Erythroblast (primary cell): ENCODE measurements at regions not wholly inside any gene's neighbourhood (a gene's known extent, or its start where the extent isn't known, plus 50 kb on each side); places are given as distances from the start of the nearest gene placed in this dataset.

Source experiments
- DNase-seq, 2 experiments: peaks; one replicate each; lab custom pipeline; 2025; lab: John Stamatoyannopoulos, UW
- GATA1 ChIP-seq: IDR thresholded peaks from 2 replicates; pipeline ENCODE4 v1.6.1; 2011; ENCODE audit warnings: low read depth, mild to moderate bottlenecking, control low read depth, low read length, moderate library complexity
- POLR2A ChIP-seq: IDR thresholded peaks from 2 replicates; pipeline ENCODE4 v1.6.1; 2011; ENCODE audit warnings: mild to moderate bottlenecking, low read length

- no peak for TF ChIP-seq GATA1
- DNase-seq: no peak
Observed at GRCh38 chr7:138297526-138297925, 162.5 kb upstream of the TRIM24 start.

- no peak for DNase-seq
- TF ChIP-seq GATA1 (no peak), POLR2A (no peak)
Observed at GRCh38 chr7:138299066-138299465, 161.0 kb upstream of the TRIM24 start.

DNA sequence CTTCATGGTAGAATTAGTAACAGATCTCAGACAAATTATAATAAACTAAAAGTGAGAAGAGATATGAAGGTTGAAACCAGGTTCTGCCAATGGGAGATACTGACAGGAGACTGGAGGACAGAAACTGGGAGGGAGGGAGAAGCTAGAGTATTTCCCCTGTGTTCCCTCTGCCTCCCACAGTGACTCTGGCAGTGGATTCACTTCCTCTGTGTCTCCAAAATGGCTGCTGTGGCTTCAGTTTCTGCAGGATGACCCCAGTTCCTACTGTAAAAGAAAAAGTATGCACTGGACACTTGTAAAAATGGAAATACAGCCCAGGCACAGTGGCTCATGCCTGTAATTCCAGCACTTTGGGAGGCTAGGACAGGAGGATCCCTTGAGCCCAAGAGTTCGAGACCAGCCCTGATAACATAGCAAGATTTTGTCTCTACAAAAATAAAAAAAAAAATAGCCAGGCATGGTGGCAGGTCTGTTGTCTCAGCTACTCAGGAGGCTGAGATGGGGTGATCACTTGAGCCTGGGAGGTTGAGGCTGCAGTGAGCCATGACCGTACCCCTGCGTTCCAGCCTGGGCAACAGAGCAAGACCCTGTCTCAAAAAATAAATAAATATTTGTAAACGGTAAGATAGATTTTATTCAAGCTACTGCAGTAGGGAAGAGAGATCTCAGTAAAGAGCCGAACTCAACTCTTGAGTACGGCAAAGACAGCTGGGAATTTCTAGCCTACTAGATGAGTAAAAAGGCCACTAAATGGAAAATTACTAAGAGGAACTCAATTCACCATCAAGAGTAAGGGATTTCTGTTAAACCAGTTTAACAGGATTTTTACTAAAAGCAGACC, 156.6 kb upstream of the TRIM24 start:
- TF ChIP-seq POLR2A (no peak), GATA1 (no peak)
- DNase-seq: no peak

- TF ChIP-seq POLR2A: no peak
- no peak for TF ChIP-seq GATA1
Observed at GRCh38 chr7:138304071-138304320, 156.1 kb upstream of the TRIM24 start.

GRCh38 chr7:138307633-138308032, 152.4 kb upstream of the TRIM24 start:
- no peak for DNase-seq
- TF ChIP-seq GATA1 (no peak), POLR2A (no peak)

More at GRCh38 chr7:138304071-138304320, 156.1 kb upstream of the TRIM24 start:
- DNase-seq: no peak

GRCh38 chr7:138308136-138308535, 151.9 kb upstream of the TRIM24 start:
- no peak for TF ChIP-seq POLR2A
- no peak for TF ChIP-seq GATA1
- no peak for DNase-seq

DNA sequence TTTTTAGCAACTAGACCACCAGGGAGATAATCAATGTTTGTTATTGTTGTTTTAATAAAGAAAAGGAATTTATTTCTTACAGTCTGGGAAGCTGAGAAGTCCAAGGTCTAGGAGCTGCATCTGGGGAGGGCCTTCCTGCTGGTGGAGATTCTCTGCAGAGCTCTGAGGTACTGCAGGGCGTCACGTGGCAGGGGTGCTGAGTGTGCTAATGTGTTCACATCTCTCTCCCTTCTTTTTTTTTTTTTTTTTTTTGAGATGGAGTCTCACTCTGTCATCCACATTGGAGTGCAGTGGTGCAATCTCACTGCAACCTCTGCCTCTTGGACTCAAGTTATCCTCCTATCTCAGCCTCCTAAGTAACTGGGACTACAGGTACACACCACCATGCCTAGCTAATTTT, 150.9 kb upstream of the TRIM24 start:
- DNase-seq: peak in 1 of 2 experiments; percentile 10
- TF ChIP-seq POLR2A (no peak), GATA1 (no peak)

DNA sequence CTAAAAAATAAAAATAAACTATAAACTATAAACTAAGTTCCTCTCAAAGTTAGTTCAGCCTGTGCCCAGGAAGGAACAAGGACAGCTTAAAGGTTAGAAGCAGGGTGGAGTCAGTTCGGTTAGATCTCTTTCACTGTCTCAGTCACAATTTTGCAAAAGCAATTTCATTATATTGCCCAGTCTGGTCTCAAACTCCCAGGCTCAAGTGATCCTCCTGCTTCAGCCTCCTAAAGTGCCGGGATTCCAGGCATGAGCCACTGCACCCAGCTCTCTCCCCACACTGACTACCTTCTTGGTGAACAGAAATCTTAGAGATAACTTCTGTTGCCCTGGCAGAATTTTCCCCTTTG, 146.3 kb upstream of the TRIM24 start:
- DNase-seq: no peak

DNA sequence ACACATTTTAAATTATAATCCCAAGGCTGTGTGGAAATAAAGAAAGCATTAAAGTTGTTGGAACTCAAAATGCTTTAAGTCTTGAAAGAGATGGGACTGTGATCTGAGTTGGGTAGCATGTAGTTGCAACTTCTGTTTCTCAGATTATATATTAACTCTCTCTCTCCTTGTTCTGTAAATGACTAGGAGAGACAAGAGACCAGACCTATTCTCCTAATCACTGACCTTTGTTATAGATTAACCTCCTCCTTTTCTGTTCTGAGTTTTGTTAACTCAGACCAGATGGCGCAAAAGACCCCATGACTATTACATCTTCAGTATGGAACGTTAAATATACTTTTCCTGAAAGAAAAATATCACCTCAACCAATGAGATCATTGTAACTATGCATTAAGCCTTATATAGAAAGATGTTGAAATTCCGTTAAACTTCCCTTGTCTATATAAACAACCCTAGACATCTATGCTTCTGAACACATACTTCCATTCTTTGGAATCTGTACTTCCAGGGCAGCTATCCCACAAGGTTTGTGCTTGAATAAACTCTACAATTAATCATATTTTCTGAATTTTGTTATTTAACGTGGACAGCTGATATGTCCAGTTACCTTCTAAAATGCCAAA, 143.5 kb upstream of the TRIM24 start:
- no peak for TF ChIP-seq POLR2A
- no peak for TF ChIP-seq GATA1
- no peak for DNase-seq

More for the DNA sequence above, 146.3 kb upstream of the TRIM24 start:
- TF ChIP-seq POLR2A (no peak), GATA1 (no peak)

DNA sequence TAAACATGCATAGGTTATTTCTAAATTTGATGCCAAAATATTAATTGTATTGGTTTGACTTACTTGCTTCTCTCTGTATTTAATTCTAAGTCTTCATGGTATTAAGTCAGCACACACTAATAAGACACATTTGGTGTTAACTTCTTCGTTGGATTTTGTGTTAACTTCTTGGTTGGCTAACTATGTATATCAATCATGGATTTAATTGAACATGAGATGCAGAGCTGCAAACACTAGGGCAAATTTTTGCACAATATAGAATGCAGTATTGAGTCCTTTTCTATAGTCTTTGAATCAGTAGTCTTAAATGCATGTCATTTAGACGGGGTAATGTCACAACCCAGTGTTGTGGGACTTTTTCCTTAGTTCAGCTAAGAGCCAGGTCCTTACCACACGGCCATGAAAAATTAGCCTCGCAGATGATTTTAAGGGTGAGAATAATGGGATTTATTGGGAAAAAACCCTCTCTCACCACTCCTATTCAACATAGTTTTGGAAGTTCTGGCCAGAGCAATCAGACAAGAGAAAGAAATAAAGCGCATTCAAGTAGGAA, 142.9 kb upstream of the TRIM24 start:
- DNase-seq: no peak
- TF ChIP-seq GATA1 (no peak), POLR2A (no peak)

DNA sequence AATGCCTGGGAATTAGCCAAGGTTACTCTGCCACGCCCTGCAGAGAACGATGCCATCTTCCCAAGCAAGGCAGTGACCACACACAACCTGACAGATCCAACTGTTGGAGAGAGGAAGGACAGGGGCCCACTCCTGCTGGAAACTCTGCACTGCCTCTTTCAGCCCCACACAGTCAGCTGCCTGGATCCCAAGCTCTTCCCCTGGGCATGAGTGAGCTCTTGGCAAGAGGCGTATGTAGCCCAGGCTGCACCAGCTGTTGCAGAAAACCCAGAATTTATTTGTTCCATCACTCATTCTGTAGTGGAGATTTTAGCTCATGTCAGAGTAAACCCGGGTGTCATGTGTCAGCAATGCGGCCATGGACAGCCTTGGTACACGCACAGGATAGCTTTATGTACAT, 135.1 kb upstream of the TRIM24 start:
- TF ChIP-seq GATA1 (no peak), POLR2A (no peak)
- DNase-seq: no peak

DNA sequence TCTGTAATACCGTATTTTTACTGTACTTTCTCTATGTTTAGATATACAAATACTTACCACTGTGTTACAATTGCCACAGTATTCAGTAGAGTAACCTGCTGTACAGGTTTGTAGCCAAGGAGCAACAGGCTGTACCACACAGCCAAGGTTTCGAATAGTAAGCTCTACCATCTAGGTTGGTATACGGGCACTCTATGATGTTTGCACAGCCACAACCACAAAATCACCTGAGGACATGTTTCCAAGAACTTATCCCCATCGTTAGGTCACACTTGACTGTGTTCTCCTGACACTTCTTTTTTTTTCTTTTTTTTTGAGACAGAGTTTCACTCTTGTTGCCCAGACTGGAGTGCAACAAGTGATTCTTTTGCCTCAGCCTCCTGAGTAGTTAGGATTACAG, 134.6 kb upstream of the TRIM24 start:
- no peak for DNase-seq
- TF ChIP-seq POLR2A (no peak), GATA1 (no peak)

DNA sequence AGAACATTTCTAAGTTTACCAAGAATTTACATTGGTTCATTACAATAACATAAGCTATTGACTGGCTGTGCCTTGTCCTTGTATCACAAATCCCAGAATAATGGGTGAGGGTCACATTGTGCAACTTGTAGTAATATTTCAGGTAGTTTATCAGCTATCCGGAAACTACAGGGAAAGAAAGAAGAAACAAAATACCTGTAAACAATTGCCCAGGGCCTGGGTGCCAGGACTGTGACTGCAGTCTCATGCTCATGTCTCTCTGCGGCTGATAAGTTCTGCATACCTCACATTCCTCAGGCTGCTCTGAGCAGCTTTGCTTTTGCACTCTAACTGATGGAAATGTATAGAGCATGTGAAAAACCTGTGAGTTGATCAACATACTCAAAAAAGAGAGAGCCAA, 131.8 kb upstream of the TRIM24 start:
- no peak for DNase-seq
- TF ChIP-seq GATA1 (no peak), POLR2A (no peak)

DNA sequence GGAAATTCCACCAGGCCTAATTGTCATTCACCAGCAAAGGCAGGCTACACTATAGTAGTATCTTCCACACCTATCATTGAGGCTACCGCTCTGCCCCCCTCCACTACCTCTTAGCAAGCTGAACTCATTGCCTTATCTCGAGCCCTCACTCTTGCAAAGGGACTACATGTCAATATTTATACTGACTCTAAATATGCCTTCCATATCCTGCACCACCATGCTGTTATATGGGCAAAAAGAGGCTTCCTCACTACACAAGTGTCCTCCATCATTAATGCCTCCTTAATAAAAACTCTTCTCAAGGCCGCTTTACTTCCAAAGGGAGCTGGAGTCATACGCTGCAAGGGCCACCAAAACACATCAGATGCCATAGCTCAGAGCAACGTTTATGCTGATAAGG, 127.2 kb upstream of the TRIM24 start:
- peak in 1 of 2 experiments; percentile 22 for DNase-seq

DNA sequence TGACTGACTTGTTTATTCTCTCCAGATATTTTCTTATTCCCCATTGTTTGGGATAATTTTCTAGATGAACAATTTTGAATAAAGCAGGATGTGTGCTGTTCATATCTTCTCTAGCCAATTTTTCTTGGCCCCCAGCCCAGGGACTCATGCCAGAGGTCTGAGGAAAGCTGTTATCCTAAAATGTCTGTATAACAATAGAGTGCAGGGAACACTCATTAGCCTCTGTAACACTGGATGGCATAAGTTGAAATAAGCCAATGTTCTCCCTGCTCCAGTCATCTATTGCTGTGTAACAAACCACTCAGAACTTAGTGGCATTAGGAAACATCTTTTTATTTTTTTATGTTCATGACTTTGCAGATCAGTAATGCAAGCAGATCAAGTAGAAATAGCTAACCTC, 121.7 kb upstream of the TRIM24 start:
- peak; percentile 23 to 39 for DNase-seq
- no peak for TF ChIP-seq POLR2A
- no peak for TF ChIP-seq GATA1

DNA sequence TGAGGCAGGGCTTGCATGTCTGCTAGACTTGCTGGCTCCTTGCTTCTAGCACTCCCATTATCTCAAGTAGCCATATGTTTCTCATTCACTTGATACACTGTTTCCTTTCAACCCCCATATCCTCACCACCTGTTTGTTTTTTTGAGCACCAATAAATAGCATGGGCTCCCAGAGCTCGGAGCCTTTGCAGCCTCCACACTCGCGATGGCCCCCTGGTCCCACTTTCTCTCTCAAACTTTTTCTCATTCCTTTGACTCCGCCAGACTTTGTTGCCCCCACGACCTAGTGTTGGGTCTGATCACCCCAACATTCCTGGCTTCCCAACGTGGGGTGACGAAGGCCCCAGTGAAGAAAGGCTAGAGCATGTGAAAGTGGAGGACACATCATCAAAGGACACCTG, 120.8 kb upstream of the TRIM24 start:
- DNase-seq: peak in 1 of 2 experiments; percentile 19
